Astrocyte of the spinal cord (primary cell): ENCODE measurements at regions not wholly inside any gene's neighbourhood (a gene's known extent, or its start where the extent isn't known, plus 50 kb on each side); places are given as distances from the start of the nearest gene placed in this dataset.

Experiments
- DNase-seq: peaks from one replicate; pipeline ENCODE4 v3.0.0; 2011; ENCODE audit warnings: low read depth, low spot score
- H3K4me3 ChIP-seq: 2 replicates; pipeline ENCODE4 v1.5.1; 2011; ENCODE audit warnings: low read depth, mild to moderate bottlenecking, low read length, moderate library complexity
- CTCF ChIP-seq: IDR thresholded peaks from 2 replicates; pipeline ENCODE4 v1.5.1; 2012; ENCODE audit warnings: low read depth, mild to moderate bottlenecking, low read length, inconsistent platforms
- in situ Hi-C: cut with HindIII; loops from 2 replicates; pipeline ENCODE4 v1.10.0; 2017; ENCODE audit warnings: low sequenced_read_pairs

GRCh38 chr2:65701191-65701590 lies 268.8 kb upstream of the SPRED2 start:
- no peak overlapping the region for H3K4me3 ChIP-seq
- TF ChIP-seq CTCF = no peak
- no peak for DNase-seq
- in situ Hi-C loops = no loop called here

GRCh38 chr2:65700720-65701119 lies 268.3 kb upstream of the SPRED2 start:
- no peak for DNase-seq
- in situ Hi-C loops = no loop called here
- no peak for TF ChIP-seq CTCF
- H3K4me3 ChIP-seq = no peak overlapping the region

GRCh38 chr2:65700004-65700651 lies 267.7 kb upstream of the SPRED2 start:
- H3K4me3 ChIP-seq = no peak overlapping the region
- no peak for TF ChIP-seq CTCF
- DNase-seq = no peak
- in situ Hi-C loops = no loop called here

- in situ Hi-C loops = no loop called here
- DNase-seq = no peak
- no peak overlapping the region for H3K4me3 ChIP-seq
- TF ChIP-seq CTCF = no peak
Measured at GRCh38 chr2:65691816-65692215, 259.4 kb upstream of the SPRED2 start.

- DNase-seq = no peak
- TF ChIP-seq CTCF = no peak
- in situ Hi-C loops = no loop called here
- no peak overlapping the region for H3K4me3 ChIP-seq
Measured at GRCh38 chr2:65688141-65688886, 255.9 kb upstream of the SPRED2 start.

GRCh38 chr2:65687614-65688013 lies 255.2 kb upstream of the SPRED2 start:
- in situ Hi-C loops = no loop called here
- no peak overlapping the region for H3K4me3 ChIP-seq
- no peak for TF ChIP-seq CTCF
- DNase-seq = no peak
